T-helper 1 cell treated with Interleukin-12 subunit alpha and Interleukin-12 subunit beta and Interleukin-4 antibody, amounts not matched to agents 30 μg/mL and 1 μg/mL, for 36 hours (primary cell): ENCODE measurements at regions not wholly inside any gene's neighbourhood (a gene's known extent, or its start where the extent isn't known, plus 50 kb on each side); places are given as distances from the start of the nearest gene placed in this dataset.
"Not testable (repeated sequence)": the region's sequence is repeated elsewhere in the genome, so short reads cannot be mapped to it uniquely, and the experiment has no call there.

Experiments
- H3K27ac Mint-ChIP-seq: one replicate; pipeline ENCODE4 v1.8.0; 2021; ENCODE audit warnings: mild to moderate bottlenecking, mixed read lengths
- H3K27me3 Mint-ChIP-seq: one replicate; pipeline ENCODE4 v1.8.0; 2021; ENCODE audit warnings: low read depth, mixed read lengths
- H3K36me3 Mint-ChIP-seq: one replicate; pipeline ENCODE4 v1.8.0; 2021; ENCODE audit warnings: low read depth, mixed read lengths
- H3K4me1 Mint-ChIP-seq: one replicate; pipeline ENCODE4 v1.8.0; 2021; ENCODE audit warnings: low read depth, mixed read lengths
- H3K4me3 Mint-ChIP-seq: one replicate; pipeline ENCODE4 v1.8.0; 2021; ENCODE audit warnings: mild to moderate bottlenecking, moderate library complexity, mixed read lengths
- H3K9me3 Mint-ChIP-seq: one replicate; pipeline ENCODE4 v1.8.0; 2021; ENCODE audit warnings: mixed read lengths

GRCh38 chr22:35475545-35475944 is 65.1 kb upstream of the RASD2 start:
- peaks cover 3% of the 10 kb centered on the region for H3K36me3 Mint-ChIP-seq

GRCh38 chr22:35476341-35476740 is 64.3 kb upstream of the RASD2 start:
- peaks cover 2% of the 10 kb centered on the region for H3K4me1 Mint-ChIP-seq
- peaks cover 1% of the 10 kb centered on the region for H3K36me3 Mint-ChIP-seq
- peaks cover 6% of the 10 kb centered on the region for H3K27me3 Mint-ChIP-seq
- no peak overlapping the region for H3K4me3 Mint-ChIP-seq
- H3K9me3 Mint-ChIP-seq: peaks cover 4% of the 10 kb centered on the region
- H3K27ac Mint-ChIP-seq: no peak overlapping the region

More at GRCh38 chr22:35475545-35475944, 65.1 kb upstream of the RASD2 start:
- Mint-ChIP-seq H3K9me3 (peaks cover 4% of the 10 kb centered on the region), H3K27me3 (peaks cover 6% of the 10 kb centered on the region), H3K4me1 (no peaks in the 10 kb centered on the region), H3K27ac (no peak overlapping the region), H3K4me3 (no peak overlapping the region)

GRCh38 chr22:35477911-35478582 is 62.6 kb upstream of the RASD2 start:
- Mint-ChIP-seq H3K27ac (no peak overlapping the region), H3K27me3 (peaks cover 6% of the 10 kb centered on the region), H3K4me3 (no peak overlapping the region), H3K9me3 (peaks cover 4% of the 10 kb centered on the region), H3K4me1 (peaks cover 3% of the 10 kb centered on the region), H3K36me3 (peaks cover 1% of the 10 kb centered on the region)

- H3K27ac Mint-ChIP-seq: no peak overlapping the region
These were observed 62.0 kb upstream of the RASD2 start for GRCh38 chr22:35478633-35479107.

GRCh38 chr22:35479359-35479758 is 61.3 kb upstream of the RASD2 start:
- Mint-ChIP-seq H3K27me3 (peaks cover 6% of the 10 kb centered on the region), H3K4me1 (peaks cover 3% of the 10 kb centered on the region)

More at GRCh38 chr22:35478633-35479107, 62.0 kb upstream of the RASD2 start:
- H3K4me1 Mint-ChIP-seq: peaks cover 3% of the 10 kb centered on the region
- no peaks in the 10 kb centered on the region for H3K36me3 Mint-ChIP-seq
- peaks cover 6% of the 10 kb centered on the region for H3K27me3 Mint-ChIP-seq
- H3K9me3 Mint-ChIP-seq: no peaks in the 10 kb centered on the region
- no peak overlapping the region for H3K4me3 Mint-ChIP-seq

GRCh38 chr22:35479985-35480550 is 60.6 kb upstream of the RASD2 start:
- Mint-ChIP-seq H3K36me3 (no peaks in the 10 kb centered on the region), H3K4me3 (no peak overlapping the region), H3K27me3 (peaks cover 6% of the 10 kb centered on the region)

More at GRCh38 chr22:35479359-35479758, 61.3 kb upstream of the RASD2 start:
- H3K36me3 Mint-ChIP-seq: no peaks in the 10 kb centered on the region
- H3K4me3 Mint-ChIP-seq: no peak overlapping the region
- no peaks in the 10 kb centered on the region for H3K9me3 Mint-ChIP-seq
- no peak overlapping the region for H3K27ac Mint-ChIP-seq

GRCh38 chr22:35480627-35481550 is 59.7 kb upstream of the RASD2 start:
- peaks cover 6% of the 10 kb centered on the region for H3K27me3 Mint-ChIP-seq
- H3K4me1 Mint-ChIP-seq: peaks cover 3% of the 10 kb centered on the region
- no peaks in the 10 kb centered on the region for H3K9me3 Mint-ChIP-seq
- H3K36me3 Mint-ChIP-seq: no peaks in the 10 kb centered on the region
- H3K27ac Mint-ChIP-seq: no peak overlapping the region
- no peak overlapping the region for H3K4me3 Mint-ChIP-seq

More at GRCh38 chr22:35479985-35480550, 60.6 kb upstream of the RASD2 start:
- Mint-ChIP-seq H3K9me3 (no peaks in the 10 kb centered on the region), H3K4me1 (peaks cover 3% of the 10 kb centered on the region), H3K27ac (no peak overlapping the region)

- H3K4me3 Mint-ChIP-seq: no peak overlapping the region
- no peak overlapping the region for H3K27ac Mint-ChIP-seq
- H3K4me1 Mint-ChIP-seq: peaks cover 3% of the 10 kb centered on the region
- H3K9me3 Mint-ChIP-seq: no peaks in the 10 kb centered on the region
- peaks cover 6% of the 10 kb centered on the region for H3K27me3 Mint-ChIP-seq
- no peaks in the 10 kb centered on the region for H3K36me3 Mint-ChIP-seq
These were observed 58.3 kb upstream of the RASD2 start for GRCh38 chr22:35482311-35482710.

- Mint-ChIP-seq H3K27me3 (peaks cover under 1% of the 10 kb centered on the region), H3K4me1 (peaks cover 3% of the 10 kb centered on the region), H3K36me3 (no peaks in the 10 kb centered on the region), H3K4me3 (no peak overlapping the region), H3K27ac (no peak overlapping the region), H3K9me3 (no peaks in the 10 kb centered on the region)
These were observed 57.7 kb upstream of the RASD2 start for GRCh38 chr22:35482974-35483373.

- no peaks in the 10 kb centered on the region for H3K27me3 Mint-ChIP-seq
- no peaks in the 10 kb centered on the region for H3K9me3 Mint-ChIP-seq
- no peak overlapping the region for H3K4me3 Mint-ChIP-seq
- peaks cover 3% of the 10 kb centered on the region for H3K4me1 Mint-ChIP-seq
- no peak overlapping the region for H3K27ac Mint-ChIP-seq
- H3K36me3 Mint-ChIP-seq: no peaks in the 10 kb centered on the region
These were observed 56.9 kb upstream of the RASD2 start for GRCh38 chr22:35483730-35484129.

GRCh38 chr22:35484651-35485556 is 55.7 kb upstream of the RASD2 start:
- Mint-ChIP-seq H3K27me3 (no peaks in the 10 kb centered on the region), H3K27ac (no peak overlapping the region), H3K36me3 (no peaks in the 10 kb centered on the region), H3K4me1 (peaks cover 3% of the 10 kb centered on the region), H3K9me3 (no peaks in the 10 kb centered on the region), H3K4me3 (no peak overlapping the region)

GRCh38 chr22:35486116-35486631 is 54.5 kb upstream of the RASD2 start:
- no peaks in the 10 kb centered on the region for H3K36me3 Mint-ChIP-seq
- H3K4me3 Mint-ChIP-seq: no peak overlapping the region
- H3K27ac Mint-ChIP-seq: no peak overlapping the region
- no peaks in the 10 kb centered on the region for H3K27me3 Mint-ChIP-seq
- H3K4me1 Mint-ChIP-seq: peaks cover 3% of the 10 kb centered on the region
- H3K9me3 Mint-ChIP-seq: no peaks in the 10 kb centered on the region

- not testable (repeated sequence) for H3K27me3 Mint-ChIP-seq, H3K36me3 Mint-ChIP-seq, H3K4me3 Mint-ChIP-seq, H3K9me3 Mint-ChIP-seq, H3K4me1 Mint-ChIP-seq
- peak overlapping the region; percentile 41 for H3K27ac Mint-ChIP-seq
These were observed 53.0 kb upstream of the RASD2 start for GRCh38 chr22:35487623-35488022.
